Vagina (tissue), 2 donors: ENCODE measurements at regions not wholly inside any gene's neighbourhood (a gene's known extent, or its start where the extent isn't known, plus 50 kb on each side); places are given as distances from the start of the nearest gene placed in this dataset.
A peak's percentile ranks its signal among the peaks of the same experiment; 100 is the strongest.

ENCODE experiments used
- DNase-seq, 2 donors: peaks; one replicate each; pipeline ENCODE4 v3.0.0-alpha.2; 2017; ENCODE audit errors: extremely low spot score in 2 of 2
- H3K27ac ChIP-seq: fragments of 200-600 bp; sonication (generic); one replicate; pipeline ENCODE4 v1.5.1; 2019
- H3K27me3 ChIP-seq: fragments of 200-600 bp; sonication (generic); one replicate; pipeline ENCODE4 v1.5.1; 2019
- H3K36me3 ChIP-seq, 2 donors: fragments of 200-600 bp; sonication (generic); one replicate each; pipeline ENCODE4 v1.5.1; 2017 to 2019
- H3K4me1 ChIP-seq: fragments of 200-600 bp; sonication (generic); one replicate; pipeline ENCODE4 v1.5.1; 2019
- H3K4me3 ChIP-seq, 2 donors: fragments of 200-600 bp; sonication (generic); 1 replicate in 1 of 2; 2 replicates in 1 of 2; pipeline ENCODE4 v1.5.1; 2016 to 2019
- H3K9me3 ChIP-seq: fragments of 200-600 bp; sonication (generic); one replicate; pipeline ENCODE4 v1.5.1; 2019
- CTCF ChIP-seq, 3 experiments: fragments of 450-650 bp in 2 of 3; fragments of 200-600 bp in 1 of 3; sonication (generic) in 1 of 3; IDR thresholded peaks; one replicate each; pipeline ENCODE4 v1.5.1; 2017 to 2019; ENCODE audit warnings: antibody characterized with exemption in 3 of 3, mild to moderate bottlenecking in 2 of 3, moderate library complexity in 2 of 3
- POLR2A ChIP-seq, 2 donors: fragments of 450-650 bp; IDR thresholded peaks; one replicate each; pipeline ENCODE4 v1.6.1; 2017; ENCODE audit warnings: antibody characterized with exemption in 2 of 2, mild to moderate bottlenecking in 2 of 2, moderate library complexity in 2 of 2
- POLR2AphosphoS5 ChIP-seq, 2 donors: sonication (generic); formaldehyde crosslinking; IDR thresholded peaks; one replicate each; pipeline ENCODE4 v1.9.0; 2017; ENCODE audit warnings: antibody characterized with exemption in 2 of 2, mild to moderate bottlenecking in 2 of 2, low read depth in 1 of 2; ENCODE audit not compliant: insufficient read depth in 1 of 2
- intact Hi-C: fragments of 100-400 bp; cut with DNase I; formaldehyde crosslinking; loops from one replicate; pipeline ENCODE4 v1.15.1; 2023

- Histone ChIP-seq H3K4me1 (peaks cover 25% of the 10 kb centered on the region), H3K27me3 (no peaks in the 10 kb centered on the region), H3K4me3 (no peak overlapping the region), H3K36me3 (no peaks in the 10 kb centered on the region), H3K27ac (no peak overlapping the region), H3K9me3 (no peaks in the 10 kb centered on the region)
- intact Hi-C loops, result loop anchor here (10.0 kb wide), 1 partner anchor 1125 kb away; the partner anchor contains the start of gene VCAN
- TF ChIP-seq POLR2A (IDR thresholded peaks at IDR 0.05) (no peak), CTCF (IDR thresholded peaks at IDR 0.05) (peak in 1 of 3 experiments; percentile 21), POLR2AphosphoS5 (IDR thresholded peaks at IDR 0.05; ENCODE audit: insufficient read depth in 1 of 2, low read depth in 1 of 2) (no peak)
- DNase-seq, result no peak
These were observed 71.5 kb upstream of the RPS23 start for GRCh38 chr5:82349652-82350051.

- H3K27me3 ChIP-seq, result no peaks in the 10 kb centered on the region
- peaks cover 25% of the 10 kb centered on the region for H3K4me1 ChIP-seq
- no peak for DNase-seq
- no peaks in the 10 kb centered on the region for H3K36me3 ChIP-seq
- H3K4me3 ChIP-seq, result no peak overlapping the region
- peak overlapping the region; percentile 79 for H3K27ac ChIP-seq
- intact Hi-C loops, result no loop called here
- no peaks in the 10 kb centered on the region for H3K9me3 ChIP-seq
- TF ChIP-seq POLR2AphosphoS5 (IDR thresholded peaks at IDR 0.05; ENCODE audit: insufficient read depth in 1 of 2, low read depth in 1 of 2), result no peak
- TF ChIP-seq CTCF (IDR thresholded peaks at IDR 0.05), result no peak
- TF ChIP-seq POLR2A (IDR thresholded peaks at IDR 0.05), result no peak
These were observed 70.8 kb upstream of the RPS23 start for GRCh38 chr5:82348784-82349425.

- no peaks in the 10 kb centered on the region for H3K9me3 ChIP-seq
- H3K4me3 ChIP-seq, result no peak overlapping the region
- peak overlapping the region; percentile 79 for H3K27ac ChIP-seq
- H3K27me3 ChIP-seq, result no peaks in the 10 kb centered on the region
- peaks cover 25% of the 10 kb centered on the region for H3K4me1 ChIP-seq
- TF ChIP-seq POLR2AphosphoS5 (IDR thresholded peaks at IDR 0.05; ENCODE audit: insufficient read depth in 1 of 2, low read depth in 1 of 2), result peak in 1 of 2 donors; percentile 17
- no peak for TF ChIP-seq POLR2A (IDR thresholded peaks at IDR 0.05)
- TF ChIP-seq CTCF (IDR thresholded peaks at IDR 0.05), result no peak
- intact Hi-C loops, result no loop called here
- DNase-seq, result no peak
- H3K36me3 ChIP-seq, result no peaks in the 10 kb centered on the region
These were observed 69.2 kb upstream of the RPS23 start for GRCh38 chr5:82347201-82347865.

- no peaks in the 10 kb centered on the region for H3K9me3 ChIP-seq
- no peak for DNase-seq
These were observed 68.4 kb upstream of the RPS23 start for GRCh38 chr5:82346399-82347165.

More at GRCh38 chr5:82346399-82347165, 68.4 kb upstream of the RPS23 start:
- peak overlapping the region; percentile 79 for H3K27ac ChIP-seq
- H3K36me3 ChIP-seq, result no peaks in the 10 kb centered on the region
- intact Hi-C loops, result no loop called here
- H3K4me3 ChIP-seq, result no peak overlapping the region
- H3K27me3 ChIP-seq, result no peaks in the 10 kb centered on the region
- peaks cover 25% of the 10 kb centered on the region for H3K4me1 ChIP-seq
- TF ChIP-seq CTCF (IDR thresholded peaks at IDR 0.05) (no peak), POLR2AphosphoS5 (IDR thresholded peaks at IDR 0.05; ENCODE audit: insufficient read depth in 1 of 2, low read depth in 1 of 2) (no peak), POLR2A (IDR thresholded peaks at IDR 0.05) (no peak)
